Epithelial cell of prostate (primary cell): ENCODE measurements at regions not wholly inside any gene's neighbourhood (a gene's known extent, or its start where the extent isn't known, plus 50 kb on each side); places are given as distances from the start of the nearest gene placed in this dataset.
"Not testable (repeated sequence)": the region's sequence is repeated elsewhere in the genome, so short reads cannot be mapped to it uniquely, and the experiment has no call there.

Experiments
- DNase-seq: peaks from one replicate; pipeline ENCODE4 v3.0.0-alpha.2; 2011; ENCODE audit warnings: low read depth, low spot score
- H3K27ac ChIP-seq: fragments of 450-650 bp; 2 replicates; pipeline ENCODE4 v1.5.1; 2017; ENCODE audit warnings: mild to moderate bottlenecking

DNA sequence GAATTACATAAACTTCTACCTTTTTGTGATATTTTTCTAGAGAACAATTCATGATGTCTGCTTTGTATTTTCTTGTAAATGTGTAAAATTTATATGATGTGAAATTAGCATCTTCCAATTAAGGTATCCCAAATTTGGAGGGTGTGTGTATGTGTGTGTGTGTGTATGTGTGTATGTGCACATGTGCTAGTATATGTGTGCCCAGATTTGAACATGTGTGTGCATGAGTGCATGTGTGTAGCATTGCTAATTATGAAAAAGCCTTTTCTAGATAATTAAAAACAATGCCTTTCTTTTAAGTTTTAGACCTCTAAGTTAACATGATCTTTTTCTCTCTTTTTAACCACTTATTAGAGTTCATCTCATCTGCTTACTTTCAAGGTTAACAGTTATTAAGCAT, 208.0 kb upstream of the SPOPL start:
- no peak for DNase-seq
- H3K27ac ChIP-seq: no peak overlapping the region

DNA sequence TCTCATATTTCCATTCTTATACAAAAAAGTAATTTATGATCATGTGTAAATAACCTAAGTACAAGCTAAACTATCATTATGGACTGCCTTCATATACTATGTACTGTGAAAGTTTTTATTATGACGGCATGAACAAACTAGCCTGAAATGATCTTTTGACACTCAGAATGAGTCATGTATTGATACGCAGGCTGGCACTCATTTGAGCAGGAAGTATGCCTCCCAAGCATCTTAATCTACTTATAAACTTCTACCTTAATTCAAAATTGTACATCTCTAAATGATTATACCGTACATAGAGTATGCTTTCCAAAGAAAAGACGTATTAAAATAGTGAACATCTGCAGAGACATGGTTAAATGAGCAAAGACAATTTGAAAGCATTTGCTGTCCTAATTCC, 207.1 kb upstream of the SPOPL start:
- no peak for DNase-seq
- H3K27ac ChIP-seq: no peak overlapping the region

DNA sequence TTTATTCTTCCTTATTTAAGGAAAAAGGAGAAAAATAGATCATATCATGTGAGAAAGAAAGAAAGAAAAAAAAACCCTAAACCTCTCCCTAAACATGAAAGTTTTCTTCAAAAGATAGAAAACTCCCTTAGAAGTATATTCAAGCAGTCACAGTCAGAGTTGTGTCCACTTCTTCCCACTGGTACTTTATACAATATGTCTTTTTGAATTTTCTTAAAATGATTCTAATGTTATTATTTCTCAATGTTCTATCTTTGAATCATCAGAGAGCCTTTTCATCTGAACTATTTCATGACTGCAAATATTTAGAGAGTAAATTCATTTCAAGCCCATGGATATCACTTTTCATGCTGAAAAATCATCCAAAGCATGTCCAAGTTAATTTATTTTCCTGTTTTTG, 205.2 kb upstream of the SPOPL start:
- DNase-seq: no peak
- no peak overlapping the region for H3K27ac ChIP-seq

DNA sequence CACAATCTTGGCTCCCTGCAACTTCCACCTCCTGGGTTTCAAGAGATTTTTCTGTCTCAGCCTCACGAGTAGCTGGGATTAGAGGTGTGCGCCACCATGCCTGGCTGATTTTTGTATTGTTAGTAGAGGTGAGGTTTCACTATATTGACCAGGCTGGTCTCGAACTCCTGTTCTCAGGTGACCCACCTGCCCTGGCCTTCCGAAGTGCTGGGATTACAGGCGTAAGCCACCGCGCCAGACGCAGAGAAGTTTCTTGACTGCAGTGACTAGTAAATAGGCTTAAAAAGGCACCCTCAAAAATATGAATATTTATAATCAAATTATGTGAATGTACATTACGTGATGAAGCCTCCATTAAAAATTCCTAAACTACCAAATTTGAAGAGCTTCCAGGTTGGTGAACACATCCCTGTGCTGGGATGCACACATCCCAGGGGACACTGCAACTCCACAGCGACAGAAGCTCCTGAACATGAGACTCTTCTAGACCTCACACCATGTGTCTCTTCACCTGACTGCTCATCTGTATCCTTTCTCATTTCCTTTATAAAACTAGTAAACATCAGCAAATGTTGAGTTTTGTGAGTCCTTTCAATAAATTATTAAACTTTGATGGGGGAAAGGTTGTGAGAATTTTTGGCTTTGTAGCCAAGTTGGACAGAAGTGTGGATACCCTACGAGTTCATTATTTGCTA, 203.3 kb upstream of the SPOPL start:
- no peak for DNase-seq
- H3K27ac ChIP-seq: no peak overlapping the region

DNA sequence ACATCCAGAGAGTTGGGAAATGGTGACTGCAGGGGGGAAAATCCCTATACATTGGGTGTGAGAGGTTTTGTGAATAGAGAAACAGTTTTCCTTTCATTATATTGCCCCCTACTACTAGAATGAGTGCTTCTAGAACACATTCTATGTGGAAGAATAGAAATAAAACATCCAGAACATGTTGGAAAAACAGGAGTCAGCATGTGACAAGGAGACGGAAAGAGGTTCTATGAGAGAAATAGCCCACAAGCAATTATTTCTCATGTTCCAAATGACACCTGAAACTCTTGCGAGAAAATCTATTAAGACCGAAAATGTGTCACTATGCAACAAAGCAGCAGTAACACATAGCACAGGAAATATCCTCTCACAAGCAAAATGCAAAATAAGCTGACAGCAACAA, 202.7 kb upstream of the SPOPL start:
- DNase-seq: no peak
- no peak overlapping the region for H3K27ac ChIP-seq

DNA sequence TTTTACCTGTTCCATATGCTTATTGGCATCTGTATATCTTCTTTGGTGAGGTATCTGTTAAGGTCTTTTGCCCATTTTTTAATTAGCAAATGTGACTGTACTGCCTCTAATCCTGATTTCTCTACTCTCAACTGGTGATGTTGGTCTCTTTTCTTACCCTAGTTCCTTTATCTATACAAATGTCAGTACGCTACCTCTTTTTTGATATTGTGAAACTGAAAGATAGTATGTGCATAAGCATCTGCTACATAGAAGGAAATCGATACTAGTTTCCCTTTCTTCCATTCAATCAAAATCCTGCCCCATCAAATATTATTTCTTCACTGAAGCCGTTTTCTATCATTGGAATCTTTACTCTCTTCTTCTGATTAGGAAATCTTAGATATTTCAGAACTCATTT, 194.9 kb upstream of the SPOPL start:
- H3K27ac ChIP-seq: no peak overlapping the region
- DNase-seq: no peak

DNA sequence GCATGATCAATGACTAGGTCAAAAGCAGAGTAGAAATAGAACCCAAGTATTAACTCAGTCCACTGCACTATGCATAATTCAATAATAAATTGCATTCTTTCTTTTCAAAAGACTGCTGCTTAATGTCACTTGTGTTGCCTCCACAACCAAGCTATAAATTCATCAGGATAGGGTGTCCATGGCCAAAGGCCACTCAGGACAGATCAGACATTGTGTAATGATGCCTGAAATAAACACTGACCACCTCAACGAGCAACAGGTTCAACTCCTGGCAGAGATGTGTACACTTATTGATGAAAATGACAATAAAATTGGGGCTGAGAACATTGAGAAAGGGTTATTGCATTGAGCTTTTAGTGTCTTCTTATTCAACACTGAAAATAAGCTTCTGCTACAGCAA, 194.5 kb upstream of the SPOPL start:
- no peak for DNase-seq
- H3K27ac ChIP-seq: no peak overlapping the region

DNA sequence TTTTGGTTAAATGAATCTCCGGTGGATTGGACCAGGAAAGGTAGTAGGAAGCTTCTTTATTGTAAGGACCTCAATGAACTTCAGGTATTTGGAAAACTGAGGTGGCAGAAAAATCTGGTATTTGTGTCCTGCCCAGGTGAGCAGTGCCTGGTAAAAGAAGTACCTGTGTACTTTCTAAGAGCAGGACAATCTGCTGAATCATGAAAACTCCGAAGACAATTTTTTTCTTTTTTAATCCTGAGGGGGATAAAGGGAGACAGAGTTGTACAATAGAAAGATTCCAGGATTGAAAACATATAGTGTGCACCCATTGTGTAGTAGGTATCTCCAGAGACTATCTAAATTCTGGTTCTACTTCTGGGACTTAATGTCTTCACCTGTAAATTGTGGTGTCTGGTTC, 191.8 kb upstream of the SPOPL start:
- DNase-seq: no peak

DNA sequence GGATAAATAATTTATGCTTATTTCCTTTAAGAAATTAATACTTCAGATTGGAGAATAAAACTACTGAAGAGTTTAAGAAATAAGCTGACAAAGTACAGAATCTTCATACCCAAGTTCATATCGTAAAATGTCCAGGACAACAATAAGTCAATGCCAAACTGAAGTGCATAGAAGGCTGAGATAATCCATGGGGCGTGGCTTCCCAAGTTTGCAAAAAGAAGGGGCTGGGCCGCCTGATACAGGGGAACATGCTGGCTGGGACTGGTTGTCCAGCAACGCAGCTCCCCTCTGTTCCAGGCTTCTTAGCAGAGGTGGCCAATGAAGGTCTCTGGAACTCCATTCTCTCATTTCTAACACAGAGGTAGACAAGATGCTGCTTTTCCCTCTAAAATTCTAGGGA, 189.5 kb upstream of the SPOPL start:
- no peak overlapping the region for H3K27ac ChIP-seq
- DNase-seq: no peak

More for the DNA sequence above, 191.8 kb upstream of the SPOPL start:
- H3K27ac ChIP-seq: no peak overlapping the region

DNA sequence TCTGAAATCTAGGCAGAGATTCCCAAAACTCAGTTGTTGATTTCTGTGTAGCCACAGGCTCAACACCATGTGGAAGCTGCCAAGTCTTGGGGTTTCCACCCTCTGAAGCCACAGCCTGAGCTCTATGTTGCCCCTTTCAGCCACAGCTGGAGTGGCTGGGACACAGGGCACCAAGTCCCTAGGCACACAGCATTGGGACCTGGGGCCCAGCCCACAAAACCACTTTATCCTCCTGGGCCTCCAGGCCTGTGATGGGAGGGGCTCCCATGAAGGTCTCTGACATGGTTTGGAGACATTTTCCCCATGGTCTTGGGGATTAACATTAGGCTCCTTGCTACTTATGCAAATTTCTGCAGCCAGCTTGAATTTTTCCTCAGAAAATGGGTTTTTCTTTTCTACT, 186.0 kb upstream of the SPOPL start:
- DNase-seq, H3K27ac ChIP-seq: not testable (repeated sequence)

DNA sequence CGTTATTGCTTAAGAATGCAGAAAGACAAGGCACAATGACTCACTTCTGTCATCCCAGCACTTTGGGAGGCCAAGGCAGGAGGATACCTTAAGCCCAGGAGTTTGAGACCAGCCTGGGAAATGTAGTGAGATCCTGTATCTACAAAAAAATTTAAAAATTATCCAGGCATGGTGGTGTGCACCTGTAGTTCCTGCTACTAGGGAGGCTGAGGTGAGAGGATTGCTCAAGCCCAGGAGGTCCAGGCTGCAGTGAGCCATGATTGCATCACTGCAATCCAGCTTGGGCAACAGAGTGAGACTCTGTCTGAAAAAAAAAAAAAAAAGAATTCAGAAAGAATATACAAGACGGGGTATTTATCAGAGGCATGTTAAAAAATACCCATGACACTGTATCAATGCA, 182.0 kb upstream of the SPOPL start:
- no peak overlapping the region for H3K27ac ChIP-seq
- no peak for DNase-seq

DNA sequence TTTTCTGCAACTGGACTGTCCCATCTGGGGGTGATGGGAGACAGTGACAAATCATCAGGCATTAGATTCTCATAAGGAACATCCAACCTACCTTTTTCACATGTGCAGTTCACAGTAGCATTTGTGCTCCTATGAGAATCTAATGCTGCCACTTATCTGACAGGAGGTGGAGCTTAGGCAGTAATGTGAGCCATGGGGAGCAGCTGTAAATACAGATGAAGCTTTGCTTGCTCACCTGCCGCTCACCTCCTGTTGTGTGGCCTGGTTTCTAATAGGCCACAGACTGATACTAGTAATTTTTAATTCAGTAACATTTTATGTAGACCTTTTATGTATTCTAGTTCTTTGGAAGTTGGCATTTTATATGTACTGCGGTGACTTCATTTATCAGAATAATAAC, 180.1 kb upstream of the SPOPL start:
- DNase-seq: no peak
- no peak overlapping the region for H3K27ac ChIP-seq

DNA sequence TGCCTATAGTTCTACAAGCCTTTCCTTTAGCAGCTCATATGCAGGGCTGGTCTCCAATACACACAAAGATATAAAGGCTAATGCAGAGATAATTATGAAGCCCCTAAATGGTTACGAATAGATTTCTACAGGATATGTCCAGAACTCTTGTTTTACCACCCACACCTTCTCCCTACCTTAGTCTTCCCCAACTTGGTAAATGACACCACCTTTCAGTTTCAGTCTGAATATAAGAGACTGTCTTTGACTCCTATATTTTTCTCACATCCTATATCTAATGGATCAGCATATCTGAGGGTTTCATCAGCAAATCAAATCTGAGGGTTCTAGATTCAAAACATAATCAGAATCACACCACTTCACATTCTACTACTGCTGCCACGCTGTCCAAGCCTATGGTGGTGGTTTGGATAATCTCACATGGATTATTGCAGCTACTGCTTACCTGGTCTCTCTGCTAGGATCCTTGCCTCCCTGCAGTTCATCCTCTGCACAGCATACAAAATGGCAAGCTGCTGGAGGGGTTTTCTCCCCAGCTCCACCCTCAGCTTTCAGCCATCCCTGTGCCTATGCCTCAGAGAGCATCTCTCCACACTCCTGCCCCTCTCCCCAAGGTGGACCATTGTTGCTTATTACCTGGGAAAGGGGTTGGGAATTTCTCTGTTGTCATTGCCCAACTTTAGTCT, 178.0 kb upstream of the SPOPL start:
- no peak overlapping the region for H3K27ac ChIP-seq
- no peak for DNase-seq

DNA sequence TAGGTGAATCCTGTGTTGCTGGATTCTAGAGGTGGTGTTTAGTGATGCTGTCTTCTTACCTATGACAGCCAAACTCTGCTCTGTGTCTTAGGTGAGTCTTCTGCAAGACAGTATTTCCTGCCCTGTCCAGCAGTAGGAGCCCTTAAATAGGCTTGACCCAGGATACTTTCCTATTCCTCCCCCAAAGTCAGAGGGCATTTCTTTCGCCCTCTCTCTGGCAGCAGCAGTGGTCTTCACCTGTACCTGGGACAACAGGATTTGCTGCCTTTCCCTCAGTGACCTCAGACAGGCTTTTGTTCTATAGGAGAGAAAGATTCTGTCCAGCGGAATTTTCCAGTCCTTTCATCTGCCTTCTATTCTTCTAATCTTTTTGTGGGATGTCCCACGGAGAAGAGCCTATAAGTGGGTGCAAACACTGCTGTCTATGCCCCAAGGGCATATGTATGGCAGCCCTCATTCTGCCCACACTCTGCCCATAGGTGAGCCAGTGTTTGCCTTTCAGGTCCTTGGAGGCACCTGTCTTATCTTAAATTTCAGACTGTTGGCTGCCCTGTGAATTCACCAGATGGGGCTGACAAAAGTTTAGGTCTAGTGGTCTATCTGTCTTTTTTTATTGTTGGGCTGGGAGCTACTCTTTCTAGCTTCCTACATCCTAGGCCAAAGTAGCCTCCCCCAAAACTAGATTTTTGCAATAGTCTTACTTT, 177.3 kb upstream of the SPOPL start:
- no peak overlapping the region for H3K27ac ChIP-seq
- no peak for DNase-seq

DNA sequence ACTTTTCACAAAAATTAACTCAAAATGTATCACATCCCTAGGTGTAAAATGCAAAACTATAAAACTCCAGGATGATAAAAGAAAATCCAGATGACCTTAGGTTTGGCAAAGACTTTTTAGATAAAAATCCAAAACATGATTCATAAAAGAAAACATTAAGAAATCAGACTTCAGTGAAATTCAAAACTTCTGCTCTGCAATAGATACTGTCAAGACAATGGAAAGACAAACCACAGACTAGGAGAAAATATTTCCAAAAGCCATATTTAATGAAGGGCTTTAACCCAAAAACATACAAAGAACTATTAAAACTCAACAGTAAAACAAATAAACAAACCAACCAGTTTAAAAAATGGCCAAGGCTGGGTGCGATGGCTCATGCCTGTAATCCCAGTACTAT, 173.6 kb upstream of the SPOPL start:
- DNase-seq: no peak
- H3K27ac ChIP-seq: no peak overlapping the region

DNA sequence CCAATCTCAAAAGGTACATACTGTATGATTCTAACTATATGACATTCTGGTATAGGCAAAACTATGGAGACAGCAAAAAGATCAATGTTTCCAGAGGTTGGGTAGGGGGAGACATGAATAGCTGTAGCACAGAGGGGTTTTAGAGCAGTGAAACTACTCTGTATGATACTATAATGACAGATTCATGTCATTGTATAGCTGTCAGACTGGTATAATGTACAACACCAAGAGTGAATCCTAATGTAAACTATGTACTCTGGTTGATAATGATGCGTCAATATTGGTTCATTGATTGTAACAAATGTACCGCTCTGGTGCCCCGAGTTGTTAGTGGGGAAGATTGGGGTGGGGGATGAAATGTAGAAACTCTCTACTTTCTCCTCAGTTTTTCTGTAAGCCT, 172.4 kb upstream of the SPOPL start:
- DNase-seq: no peak
- H3K27ac ChIP-seq: no peak overlapping the region

DNA sequence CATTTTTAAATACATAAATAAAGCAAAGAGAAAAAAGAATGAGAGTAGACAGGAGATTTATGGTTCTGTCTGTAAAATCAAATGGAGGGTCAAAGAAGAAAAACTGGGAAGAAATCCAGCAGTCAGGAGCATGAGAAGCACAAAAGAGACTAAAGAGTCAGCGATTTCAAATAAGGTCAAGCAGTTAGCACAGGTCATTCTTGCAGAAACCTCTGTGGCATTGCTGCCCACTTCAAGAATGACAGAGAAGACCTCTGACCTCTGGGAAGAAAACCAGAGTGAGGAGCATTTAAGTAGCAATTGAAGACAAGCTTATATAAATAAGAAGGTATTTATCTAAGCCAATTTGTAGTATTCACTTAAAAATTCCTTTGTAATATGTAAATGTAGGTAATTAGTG, 172.0 kb upstream of the SPOPL start:
- no peak overlapping the region for H3K27ac ChIP-seq
- DNase-seq: no peak

DNA sequence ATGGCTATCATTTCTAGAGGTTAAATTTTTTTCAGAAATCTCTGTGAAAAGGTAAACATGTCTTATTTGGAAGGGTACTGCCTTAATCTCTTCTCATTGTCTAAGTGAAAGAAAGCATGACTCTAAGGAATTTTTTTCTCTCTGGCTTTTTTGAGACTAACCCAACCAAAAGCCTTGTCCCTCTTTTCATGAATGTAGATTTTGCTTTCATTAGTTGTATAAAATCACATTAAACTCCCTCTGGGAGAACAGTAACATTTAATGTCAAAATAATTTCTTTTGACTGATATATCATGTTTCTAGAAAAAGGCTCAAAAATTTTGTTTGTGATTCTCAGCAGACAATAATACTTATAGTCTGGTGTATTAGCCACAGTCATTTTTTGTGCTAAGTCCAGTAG, 168.4 kb upstream of the SPOPL start:
- no peak overlapping the region for H3K27ac ChIP-seq
- no peak for DNase-seq

DNA sequence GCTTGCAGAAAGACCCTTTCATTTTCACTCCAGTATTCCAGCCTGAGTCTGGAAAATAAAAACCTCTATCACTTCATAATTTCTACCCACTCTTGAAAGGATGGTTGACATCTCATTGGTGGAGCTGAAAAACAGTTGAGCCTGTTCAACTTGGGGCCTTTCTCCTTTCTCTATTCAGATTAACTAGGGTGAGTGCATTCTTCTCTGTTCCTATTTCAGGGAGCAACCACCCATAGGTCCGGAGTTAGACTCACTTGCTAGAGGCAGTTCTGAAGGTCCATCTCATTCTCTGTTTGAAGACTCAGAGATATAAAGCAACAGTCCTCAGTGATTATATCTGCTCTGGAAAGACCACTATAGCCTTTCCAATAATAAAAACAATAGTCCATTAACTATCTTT, 167.9 kb upstream of the SPOPL start:
- DNase-seq: no peak
- H3K27ac ChIP-seq: no peak overlapping the region

DNA sequence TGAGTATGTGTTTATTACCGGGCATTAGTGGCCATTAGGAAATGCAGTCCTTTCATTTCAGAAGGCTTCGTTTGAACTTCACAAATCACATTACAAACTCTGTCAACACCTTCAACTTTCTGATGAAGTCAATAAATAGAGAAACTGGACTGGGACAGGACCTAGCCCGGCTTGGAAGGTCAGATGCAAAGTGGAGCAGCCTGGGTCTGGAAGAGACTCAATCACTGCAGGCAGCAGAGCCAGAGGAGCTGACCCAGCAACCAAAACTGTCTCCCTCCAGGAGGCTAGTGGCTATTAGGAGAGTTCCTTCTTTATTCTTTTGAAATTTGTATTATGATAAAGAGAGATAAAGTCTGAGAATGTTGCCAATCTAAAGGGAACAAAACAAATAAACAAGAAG, 167.2 kb upstream of the SPOPL start:
- DNase-seq: no peak
- no peak overlapping the region for H3K27ac ChIP-seq

DNA sequence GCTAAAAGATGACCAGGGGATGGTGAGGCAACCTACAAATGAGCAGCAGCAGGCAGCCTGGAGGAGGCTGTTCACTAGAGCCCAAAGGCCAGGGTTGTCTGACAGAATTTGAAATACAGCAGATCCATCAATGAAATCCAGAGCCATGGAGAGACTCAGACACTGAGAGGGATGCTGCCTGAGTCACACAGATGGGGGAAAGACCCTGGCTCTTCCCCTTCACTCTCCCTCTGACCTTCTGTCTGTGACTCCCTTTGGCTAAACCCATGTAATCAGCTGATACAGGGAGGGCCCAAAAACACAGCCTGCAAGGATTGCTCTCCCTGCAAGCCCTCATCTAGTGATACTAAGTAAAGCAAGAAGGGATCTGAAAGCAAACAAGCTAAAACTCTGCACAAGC, 166.5 kb upstream of the SPOPL start:
- no peak for DNase-seq
- no peak overlapping the region for H3K27ac ChIP-seq

DNA sequence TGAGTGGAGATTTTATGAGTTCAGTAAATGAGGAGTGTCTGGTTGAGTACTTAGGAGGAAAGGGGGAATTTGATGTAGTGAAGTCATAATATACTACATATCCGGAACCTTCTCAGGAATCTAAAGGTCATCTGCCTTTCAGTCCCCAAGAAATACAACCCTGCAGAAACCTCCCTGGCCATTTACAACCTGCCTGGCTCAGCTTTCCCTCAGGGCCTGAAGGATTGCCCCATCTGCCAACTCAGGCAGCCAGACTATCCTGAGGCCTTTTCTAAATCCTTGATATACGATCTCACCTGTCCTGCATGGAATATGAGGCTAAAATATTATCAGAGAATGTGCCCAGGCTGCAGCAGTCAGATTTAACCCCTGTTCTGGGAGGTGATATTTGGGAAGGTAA, 165.4 kb upstream of the SPOPL start:
- no peak overlapping the region for H3K27ac ChIP-seq
- DNase-seq: no peak
